Activated T-cell treated with anti-CD3 and anti-CD28 coated beads for 1 hour (primary cell): ENCODE measurements at regions not wholly inside any gene's neighbourhood (a gene's known extent, or its start where the extent isn't known, plus 50 kb on each side); places are given as distances from the start of the nearest gene placed in this dataset.

Experiments used
- DNase-seq: peaks from one replicate; pipeline ENCODE4 v3.0.0-alpha.2; 2020; ENCODE audit warnings: low read depth

- no peak for DNase-seq
These were observed 154.7 kb downstream of the KTN1 start for GRCh38 chr14:55734731-55735130.

- no peak for DNase-seq
These were observed 160.1 kb downstream of the KTN1 start for GRCh38 chr14:55739967-55740648.

- no peak for DNase-seq
These were observed 160.6 kb downstream of the KTN1 start for GRCh38 chr14:55740649-55740989.

- no peak for DNase-seq
These were observed 161.2 kb downstream of the KTN1 start for GRCh38 chr14:55741240-55741639.

GRCh38 chr14:55743551-55743950 lies 163.5 kb downstream of the KTN1 start:
- DNase-seq, result no peak

- no peak for DNase-seq
These were observed 164.3 kb downstream of the KTN1 start for GRCh38 chr14:55744321-55744720.

GRCh38 chr14:55745906-55746305 lies 165.9 kb downstream of the KTN1 start:
- no peak for DNase-seq

GRCh38 chr14:55746558-55746957 lies 166.6 kb downstream of the KTN1 start:
- no peak for DNase-seq

- DNase-seq, result no peak
These were observed 167.2 kb downstream of the KTN1 start for GRCh38 chr14:55747186-55747585.

- no peak for DNase-seq
These were observed 169.3 kb downstream of the KTN1 start for GRCh38 chr14:55749201-55749812.

GRCh38 chr14:55749946-55750345 lies 169.9 kb downstream of the KTN1 start:
- no peak for DNase-seq

GRCh38 chr14:55752580-55753390 lies 172.8 kb downstream of the KTN1 start:
- no peak for DNase-seq

- DNase-seq, result no peak
These were observed 174.5 kb downstream of the KTN1 start for GRCh38 chr14:55754471-55754870.

GRCh38 chr14:55754871-55755270 lies 174.9 kb downstream of the KTN1 start:
- DNase-seq, result no peak

- no peak for DNase-seq
These were observed 176.1 kb downstream of the KTN1 start for GRCh38 chr14:55756078-55756477.

GRCh38 chr14:55756557-55756956 lies 176.6 kb downstream of the KTN1 start:
- no peak for DNase-seq

- no peak for DNase-seq
These were observed 178.8 kb downstream of the KTN1 start for GRCh38 chr14:55758796-55759195.

GRCh38 chr14:55760789-55761566 lies 181.0 kb downstream of the KTN1 start:
- no peak for DNase-seq

- DNase-seq, result no peak
These were observed 181.6 kb downstream of the KTN1 start for GRCh38 chr14:55761651-55762050.

- DNase-seq, result no peak
These were observed 182.7 kb downstream of the KTN1 start for GRCh38 chr14:55762595-55763232.

GRCh38 chr14:55764784-55765183 lies 184.8 kb downstream of the KTN1 start:
- DNase-seq, result no peak

- DNase-seq, result no peak
These were observed 186.1 kb downstream of the KTN1 start for GRCh38 chr14:55766071-55766470.
